ENCODE measurements at regions not wholly inside any gene's neighbourhood (a gene's known extent, or its start where the extent isn't known, plus 50 kb on each side); places are given as distances from the start of the nearest gene placed in this dataset.

DNA sequence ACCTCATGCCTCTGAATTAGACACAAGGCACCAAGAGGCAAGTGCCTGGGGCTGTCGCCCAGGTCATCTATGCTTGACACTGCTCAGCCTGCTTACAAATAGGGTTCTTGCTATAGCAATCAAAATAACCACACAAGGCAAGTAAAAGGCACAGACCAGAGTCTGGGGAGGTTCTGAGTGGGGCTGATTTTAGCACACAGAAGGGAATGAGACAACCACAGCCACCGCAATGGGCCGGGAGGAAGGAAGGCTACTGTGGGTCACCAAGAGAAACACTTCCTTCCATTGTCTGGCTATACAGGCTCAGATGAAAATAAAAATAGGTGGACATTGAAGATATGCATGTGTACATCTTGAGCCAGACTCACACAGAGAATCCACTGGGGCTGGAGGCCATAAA is 159.1 kb downstream of the DLEU7 start:
- TF ChIP-seq, protein P1, sequence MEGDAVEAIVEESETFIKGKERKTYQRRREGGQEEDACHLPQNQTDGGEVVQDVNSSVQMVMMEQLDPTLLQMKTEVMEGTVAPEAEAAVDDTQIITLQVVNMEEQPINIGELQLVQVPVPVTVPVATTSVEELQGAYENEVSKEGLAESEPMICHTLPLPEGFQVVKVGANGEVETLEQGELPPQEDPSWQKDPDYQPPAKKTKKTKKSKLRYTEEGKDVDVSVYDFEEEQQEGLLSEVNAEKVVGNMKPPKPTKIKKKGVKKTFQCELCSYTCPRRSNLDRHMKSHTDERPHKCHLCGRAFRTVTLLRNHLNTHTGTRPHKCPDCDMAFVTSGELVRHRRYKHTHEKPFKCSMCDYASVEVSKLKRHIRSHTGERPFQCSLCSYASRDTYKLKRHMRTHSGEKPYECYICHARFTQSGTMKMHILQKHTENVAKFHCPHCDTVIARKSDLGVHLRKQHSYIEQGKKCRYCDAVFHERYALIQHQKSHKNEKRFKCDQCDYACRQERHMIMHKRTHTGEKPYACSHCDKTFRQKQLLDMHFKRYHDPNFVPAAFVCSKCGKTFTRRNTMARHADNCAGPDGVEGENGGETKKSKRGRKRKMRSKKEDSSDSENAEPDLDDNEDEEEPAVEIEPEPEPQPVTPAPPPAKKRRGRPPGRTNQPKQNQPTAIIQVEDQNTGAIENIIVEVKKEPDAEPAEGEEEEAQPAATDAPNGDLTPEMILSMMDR (conservative IDR thresholded peaks at IDR 0.05 in 1 of 2, IDR thresholded peaks at IDR 0.05 in 1 of 2; ENCODE audit: low read depth in 1 of 2, low read length in 2 of 2), result no peak
- TF ChIP-seq EZH2 (IDR thresholded peaks at IDR 0.05; ENCODE audit: low read length, missing control alignments), result no peak

All from fibroblast of lung (primary cell).